Endometrium (tissue), 2 donors: ENCODE measurements at regions not wholly inside any gene's neighbourhood (a gene's known extent, or its start where the extent isn't known, plus 50 kb on each side); places are given as distances from the start of the nearest gene placed in this dataset.

Experiments
- FAIRE-seq: peaks from 2 replicates; lab custom pipeline; 2012; peaks lifted over from hg19 to GRCh38; lab: Jason Lieb, UNC
- donor health status: control.
- donor health status: control.

- FAIRE-seq: no peak
Measured at GRCh38 chr3:22113453-22113852, 362.4 kb upstream of the ZNF385D start.

- no peak for FAIRE-seq
Measured at GRCh38 chr3:22115581-22115980, 364.6 kb upstream of the ZNF385D start.

GRCh38 chr3:22117091-22117490 is 366.1 kb upstream of the ZNF385D start:
- no peak for FAIRE-seq

- FAIRE-seq: peak; percentile 96
Measured at GRCh38 chr3:22117751-22118346, 366.8 kb upstream of the ZNF385D start.

- no peak for FAIRE-seq
Measured at GRCh38 chr3:22118542-22118941, 367.5 kb upstream of the ZNF385D start.

- FAIRE-seq: no peak
Measured at GRCh38 chr3:22121068-22121701, 370.2 kb upstream of the ZNF385D start.

GRCh38 chr3:22122567-22122966 is 371.6 kb upstream of the ZNF385D start:
- FAIRE-seq: no peak

GRCh38 chr3:22129101-22129500 is 378.1 kb upstream of the ZNF385D start:
- FAIRE-seq: no peak

GRCh38 chr3:22141769-22142168 is 390.8 kb upstream of the ZNF385D start:
- no peak for FAIRE-seq

- no peak for FAIRE-seq
Measured at GRCh38 chr3:22147161-22147560, 396.2 kb upstream of the ZNF385D start.

- no peak for FAIRE-seq
Measured at GRCh38 chr3:22156868-22157267, 405.9 kb upstream of the ZNF385D start.

- FAIRE-seq: peak; percentile 58
Measured at GRCh38 chr3:22157848-22158247, 406.8 kb upstream of the ZNF385D start.

- no peak for FAIRE-seq
Measured at GRCh38 chr3:22159004-22159695, 408.1 kb upstream of the ZNF385D start.

GRCh38 chr3:22161315-22161714 is 410.3 kb upstream of the ZNF385D start:
- peak; percentile 4 for FAIRE-seq

- peak; percentile 70 for FAIRE-seq
Measured at GRCh38 chr3:22170370-22170769, 419.4 kb upstream of the ZNF385D start.

GRCh38 chr3:22172964-22173363 is 422.0 kb upstream of the ZNF385D start:
- no peak for FAIRE-seq

- peak; percentile 87 for FAIRE-seq
Measured at GRCh38 chr3:22175947-22176346, 424.9 kb upstream of the ZNF385D start.

GRCh38 chr3:22176911-22177310 is 425.9 kb upstream of the ZNF385D start:
- no peak for FAIRE-seq

- FAIRE-seq: no peak
Measured at GRCh38 chr3:22189616-22190015, 438.6 kb upstream of the ZNF385D start.

GRCh38 chr3:22199095-22199494 is 448.1 kb upstream of the ZNF385D start:
- FAIRE-seq: no peak

- FAIRE-seq: no peak
Measured at GRCh38 chr3:22208844-22209243, 457.8 kb upstream of the ZNF385D start.

GRCh38 chr3:22209578-22209977 is 458.6 kb upstream of the ZNF385D start:
- no peak for FAIRE-seq

- no peak for FAIRE-seq
Measured at GRCh38 chr3:22210693-22211092, 459.7 kb upstream of the ZNF385D start.

GRCh38 chr3:22216601-22217000 is 465.6 kb upstream of the ZNF385D start:
- no peak for FAIRE-seq
